ENCODE measurements at regions not wholly inside any gene's neighbourhood (a gene's known extent, or its start where the extent isn't known, plus 50 kb on each side); places are given as distances from the start of the nearest gene placed in this dataset.
"Not testable (repeated sequence)": the region's sequence is repeated elsewhere in the genome, so short reads cannot be mapped to it uniquely, and the experiment has no call there.

DNA sequence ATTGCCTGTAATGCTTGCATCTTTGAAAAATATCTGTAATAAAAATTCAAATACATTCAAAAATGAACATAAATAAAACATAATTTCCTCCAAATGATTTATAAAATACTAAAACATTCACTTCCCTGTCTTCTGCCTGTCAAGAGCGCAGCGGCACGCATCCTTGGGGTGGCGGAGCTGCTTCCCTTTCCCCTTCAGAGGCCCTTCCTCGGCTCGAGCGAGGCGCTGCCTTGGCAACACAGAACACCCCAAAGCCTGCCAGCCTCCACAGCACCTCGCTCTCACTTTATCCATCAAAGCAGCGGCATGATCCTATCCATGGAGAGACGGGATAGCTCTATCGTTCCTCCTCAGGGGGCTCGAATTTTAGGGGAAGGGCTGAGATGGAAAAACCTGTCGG lies 146.2 kb downstream of the GXYLT1 start:
- no peak for TF ChIP-seq POLR2A (IDR thresholded peaks at IDR 0.05; ENCODE audit: low read depth, low read length)
- FAIRE-seq (no peak), DNase-seq (ENCODE audit: insufficient read length, low spot score) (no peak)

- FAIRE-seq (no peak), DNase-seq (ENCODE audit: insufficient read length, low spot score) (no peak)
- no peak for TF ChIP-seq POLR2A (IDR thresholded peaks at IDR 0.05; ENCODE audit: low read depth, low read length)
Measured at GRCh38 chr12:41993283-41993682, 151.4 kb downstream of the GXYLT1 start.

GRCh38 chr12:41992692-41993215 lies 151.9 kb downstream of the GXYLT1 start:
- no peak for FAIRE-seq

GRCh38 chr12:41992022-41992421 lies 152.7 kb downstream of the GXYLT1 start:
- no peak for DNase-seq (ENCODE audit: insufficient read length, low spot score)
- FAIRE-seq: no peak
- no peak for TF ChIP-seq POLR2A (IDR thresholded peaks at IDR 0.05; ENCODE audit: low read depth, low read length)

More at GRCh38 chr12:41992692-41993215, 151.9 kb downstream of the GXYLT1 start:
- no peak for DNase-seq (ENCODE audit: insufficient read length, low spot score)
- TF ChIP-seq POLR2A (IDR thresholded peaks at IDR 0.05; ENCODE audit: low read depth, low read length): no peak

DNA sequence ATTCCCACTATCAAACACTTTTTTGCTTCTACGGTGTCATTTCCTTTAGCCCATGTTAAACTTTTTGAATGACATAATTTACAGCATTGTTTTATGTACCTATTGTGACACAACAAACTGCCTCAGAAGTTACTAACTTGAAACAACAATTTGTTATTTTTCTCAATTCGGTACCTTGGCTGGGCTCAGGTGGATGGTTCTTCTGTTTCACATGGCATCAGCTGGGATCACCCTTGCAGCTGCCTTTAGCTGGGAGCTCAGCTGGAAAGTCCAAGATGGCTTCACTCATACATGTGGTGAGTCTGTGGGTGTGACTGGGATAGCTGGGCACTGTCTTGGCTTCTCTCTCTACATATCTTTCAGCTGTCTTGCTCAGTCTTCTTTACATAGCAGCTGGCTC lies 156.0 kb downstream of the GXYLT1 start:
- no peak for TF ChIP-seq POLR2A (IDR thresholded peaks at IDR 0.05; ENCODE audit: low read depth, low read length)
- DNase-seq (ENCODE audit: insufficient read length, low spot score): no peak
- FAIRE-seq: no peak

- not testable (repeated sequence) for DNase-seq (ENCODE audit: insufficient read length, low spot score); FAIRE-seq
Measured at GRCh38 chr12:41986513-41986912, 158.2 kb downstream of the GXYLT1 start.

DNA sequence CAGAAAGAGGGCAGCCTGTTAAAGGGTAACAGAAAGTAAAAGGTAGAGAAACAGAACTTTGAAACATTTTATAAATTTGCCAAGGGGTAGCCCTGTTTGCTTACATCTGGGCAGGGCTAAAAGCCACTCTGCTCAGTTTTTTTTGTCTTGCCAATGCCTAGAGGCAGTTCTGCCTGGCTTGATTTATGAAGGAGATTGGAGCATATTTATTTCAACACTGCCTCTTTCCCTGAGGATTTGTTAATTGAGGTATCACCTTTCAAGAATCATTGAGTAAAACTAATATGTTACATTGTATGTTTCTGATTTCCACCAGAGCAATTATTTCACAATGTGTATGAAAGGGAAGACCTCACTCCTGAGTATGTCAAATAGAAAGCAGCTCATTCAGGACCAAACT lies 160.8 kb downstream of the GXYLT1 start:
- TF ChIP-seq POLR2A (IDR thresholded peaks at IDR 0.05; ENCODE audit: low read depth, low read length): no peak
- DNase-seq (ENCODE audit: insufficient read length, low spot score) (no peak), FAIRE-seq (no peak)

GRCh38 chr12:41983394-41983793 lies 161.3 kb downstream of the GXYLT1 start:
- FAIRE-seq: no peak
- no peak for TF ChIP-seq POLR2A (IDR thresholded peaks at IDR 0.05; ENCODE audit: low read depth, low read length)
- DNase-seq (ENCODE audit: insufficient read length, low spot score): no peak

GRCh38 chr12:41981758-41982157 lies 162.9 kb downstream of the GXYLT1 start:
- DNase-seq (ENCODE audit: insufficient read length, low spot score): peak; percentile 8
- no peak for FAIRE-seq
- no peak for TF ChIP-seq POLR2A (IDR thresholded peaks at IDR 0.05; ENCODE audit: low read depth, low read length)

DNA sequence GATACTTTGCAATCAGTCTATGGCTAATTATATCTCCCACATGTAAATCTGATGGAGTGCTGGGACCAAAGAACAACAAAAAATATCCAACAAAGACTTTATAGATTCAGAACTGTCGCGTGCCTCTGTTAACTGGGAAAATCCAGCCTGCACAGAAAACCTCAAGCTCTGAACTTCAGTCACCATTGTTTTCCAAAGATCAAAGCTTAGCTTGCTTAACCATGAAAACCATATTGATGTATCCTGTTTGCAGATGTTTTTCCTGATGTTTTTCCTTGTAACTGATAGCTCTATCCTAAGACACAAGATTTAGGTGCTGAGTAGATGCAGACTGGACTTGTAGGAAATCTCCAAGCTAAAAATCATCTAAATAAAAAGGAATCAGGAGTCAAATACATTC lies 163.7 kb downstream of the GXYLT1 start:
- TF ChIP-seq POLR2A (IDR thresholded peaks at IDR 0.05; ENCODE audit: low read depth, low read length): no peak
- no peak for DNase-seq (ENCODE audit: insufficient read length, low spot score)
- FAIRE-seq: no peak

- FAIRE-seq: no peak
- TF ChIP-seq POLR2A (IDR thresholded peaks at IDR 0.05; ENCODE audit: low read depth, low read length): no peak
- DNase-seq (ENCODE audit: insufficient read length, low spot score): no peak
Measured at GRCh38 chr12:41980390-41980789, 164.3 kb downstream of the GXYLT1 start.

- TF ChIP-seq POLR2A (IDR thresholded peaks at IDR 0.05; ENCODE audit: low read depth, low read length): no peak
- DNase-seq (ENCODE audit: insufficient read length, low spot score) (no peak), FAIRE-seq (no peak)
Measured at GRCh38 chr12:41979574-41979973, 165.1 kb downstream of the GXYLT1 start.

DNA sequence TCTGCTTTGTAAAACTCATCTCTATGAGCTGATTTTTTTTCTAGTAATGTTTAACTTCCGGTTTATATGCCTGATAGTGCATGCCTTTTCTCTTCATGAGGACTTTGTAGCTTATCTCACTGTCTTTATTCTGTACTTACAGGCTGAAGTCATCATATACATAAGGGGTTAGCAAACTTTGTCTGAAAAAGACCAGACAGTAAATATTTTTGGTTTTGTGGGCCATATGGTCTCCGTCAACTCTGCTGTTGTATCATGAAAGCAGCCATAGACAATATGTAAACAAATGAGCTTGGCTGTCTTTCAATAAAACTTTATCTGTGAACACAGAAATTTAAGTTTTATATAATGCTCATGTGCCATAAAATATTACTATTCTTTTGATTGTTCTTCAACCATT lies 172.1 kb downstream of the GXYLT1 start:
- FAIRE-seq (no peak), DNase-seq (ENCODE audit: insufficient read length, low spot score) (no peak)
- TF ChIP-seq POLR2A (IDR thresholded peaks at IDR 0.05; ENCODE audit: low read depth, low read length): no peak

- FAIRE-seq (no peak), DNase-seq (ENCODE audit: insufficient read length, low spot score) (no peak)
- no peak for TF ChIP-seq POLR2A (IDR thresholded peaks at IDR 0.05; ENCODE audit: low read depth, low read length)
Measured at GRCh38 chr12:41972196-41972595, 172.5 kb downstream of the GXYLT1 start.

- TF ChIP-seq POLR2A (IDR thresholded peaks at IDR 0.05; ENCODE audit: low read depth, low read length): no peak
- no peak for DNase-seq (ENCODE audit: insufficient read length, low spot score)
- no peak for FAIRE-seq
Measured at GRCh38 chr12:41970744-41971143, 173.9 kb downstream of the GXYLT1 start.

DNA sequence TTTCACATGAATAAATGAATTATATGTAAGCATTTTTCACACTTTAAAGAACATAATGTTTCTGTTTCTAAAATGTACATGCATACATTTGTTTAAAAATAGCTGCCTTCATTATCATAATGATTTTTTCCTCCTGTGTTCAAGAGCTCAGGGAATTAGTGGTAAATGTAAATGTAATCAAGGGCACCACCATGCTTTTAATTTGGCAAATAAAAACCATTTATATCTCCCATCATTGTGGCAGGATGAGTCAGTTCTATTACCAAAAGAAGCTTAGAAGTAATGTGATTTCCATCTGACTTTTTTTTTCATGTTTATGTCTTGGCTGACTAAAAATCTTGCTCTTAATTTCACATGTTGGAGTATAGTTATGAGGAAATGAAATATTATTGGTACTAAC lies 176.1 kb downstream of the GXYLT1 start:
- TF ChIP-seq POLR2A (IDR thresholded peaks at IDR 0.05; ENCODE audit: low read depth, low read length): no peak
- no peak for DNase-seq (ENCODE audit: insufficient read length, low spot score)
- no peak for FAIRE-seq
